ENCODE measurements at regions not wholly inside any gene's neighbourhood (a gene's known extent, or its start where the extent isn't known, plus 50 kb on each side); places are given as distances from the start of the nearest gene placed in this dataset.

GRCh38 chrX:39519566-39520301 lies 578.0 kb downstream of the BCOR start:
- Histone ChIP-seq H2AK5ac (ENCODE audit: insufficient read length, low read length) (no peak overlapping the region), H4K5ac (ENCODE audit: insufficient read length, low read depth, low read length) (no peak overlapping the region), H3K27ac (ENCODE audit: insufficient read length, low read depth, low read length) (no peak overlapping the region), H3K27me3 (ENCODE audit: insufficient read depth, low read length) (no peaks in the 10 kb centered on the region), H2BK5ac (ENCODE audit: insufficient read length, low read length) (no peak overlapping the region), H3K79me1 (ENCODE audit: insufficient read depth, low read depth, low read length, poor library complexity, severe bottlenecking) (no peaks in the 10 kb centered on the region), H3K23me2 (ENCODE audit: insufficient read length, low read depth, low read length, poor library complexity, severe bottlenecking) (no peaks in the 10 kb centered on the region), H2BK120ac (ENCODE audit: low read depth, low read length, poor library complexity, severe bottlenecking) (no peak overlapping the region), H2BK12ac (ENCODE audit: insufficient read length, low read depth, low read length) (no peak overlapping the region), H4K8ac (replicated peaks; ENCODE audit: insufficient read length, low read depth, low read length) (no peak overlapping the region), H2BK15ac (ENCODE audit: low read depth, low read length) (no peak overlapping the region), H3K9ac (ENCODE audit: extremely low read depth, insufficient read length, low read length) (no peak overlapping the region), H4K20me1 (ENCODE audit: control insufficient read depth, insufficient read depth, insufficient read length) (no peaks in the 10 kb centered on the region), H3T11ph (ENCODE audit: low read length) (no peak overlapping the region), H3K14ac (ENCODE audit: insufficient read depth, low read length) (no peak overlapping the region), H3K4me2 (ENCODE audit: insufficient read depth, insufficient read length, low read length) (no peak overlapping the region), H2BK20ac (ENCODE audit: low read depth, low read length, poor library complexity, severe bottlenecking) (no peak overlapping the region), H3K4ac (ENCODE audit: low read depth, low read length) (no peak overlapping the region), H4K91ac (ENCODE audit: insufficient read length, low read depth, low read length) (no peak overlapping the region), H2AFZ (ENCODE audit: low read length) (no peak overlapping the region), H3K56ac (ENCODE audit: insufficient read length, low read depth, low read length) (no peak overlapping the region), H3K79me2 (ENCODE audit: insufficient read depth, low read length) (no peaks in the 10 kb centered on the region), H3K9me3 (ENCODE audit: control insufficient read depth, low read depth, low read length) (no peaks in the 10 kb centered on the region), H3K23ac (ENCODE audit: insufficient read length, low read depth, low read length) (no peak overlapping the region), H3K18ac (ENCODE audit: insufficient read length, low read depth, low read length) (no peak overlapping the region), H3K4me1 (ENCODE audit: insufficient read depth, low read length) (no peaks in the 10 kb centered on the region)
- peaks cover 8 to 39% of the 10 kb centered on the region in 2 experiments for H3K4me1 Mint-ChIP-seq
- peaks cover 5 to 7% (median 7%) of the 10 kb centered on the region in 3 experiments; a peak in 5 of 7 replicates for H3K36me3 Mint-ChIP-seq (ENCODE audit: insufficient read depth in 1 of 3, low read depth in 3 of 3)
- WGBS (ENCODE audit: extremely low coverage, insufficient read length, low lambda C conversion rate): no CpG with 5 or more reads among the region's 14 CpGs
- H3K27me3 Mint-ChIP-seq (ENCODE audit: low read depth): peaks cover 4% of the 10 kb centered on the region
- no peak for DNase-seq
- 0 out of 7 replicates have a peak overlapping the region, but pooled peaks of 1 of the 3 experiments have one; percentile 16 for H3K27ac Mint-ChIP-seq
- no peak overlapping the region for H3K4me3 Mint-ChIP-seq
- no peak for TF ChIP-seq CTCF (conservative IDR thresholded peaks at IDR 0.05)
- peaks cover 69 to 75% of the 10 kb centered on the region in 2 experiments for H3K9me3 Mint-ChIP-seq

Data from H9 (cell line).